Activated CD4-positive, alpha-beta T cell treated with anti-CD3 and anti-CD28 coated beads, Interleukin-2, amount 10 ng/mL, durations not matched to agents 24 days and 14 days (primary cell): ENCODE measurements at regions not wholly inside any gene's neighbourhood (a gene's known extent, or its start where the extent isn't known, plus 50 kb on each side); places are given as distances from the start of the nearest gene placed in this dataset.

Experiments
- DNase-seq: peaks from one replicate; pipeline ENCODE4 v3.0.0; 2022
- H3K27ac Mint-ChIP-seq: one replicate; pipeline ENCODE4 v1.8.0; 2022; ENCODE audit warnings: mild to moderate bottlenecking, mixed read lengths
- H3K27me3 Mint-ChIP-seq: one replicate; pipeline ENCODE4 v1.8.0; 2022; ENCODE audit warnings: mixed read lengths
- H3K36me3 Mint-ChIP-seq: one replicate; pipeline ENCODE4 v1.8.0; 2022; ENCODE audit warnings: low read depth, mild to moderate bottlenecking, mixed read lengths
- H3K4me1 Mint-ChIP-seq: one replicate; pipeline ENCODE4 v1.8.0; 2021; ENCODE audit warnings: mixed read lengths
- H3K4me3 Mint-ChIP-seq: one replicate; pipeline ENCODE4 v1.8.0; 2022; ENCODE audit warnings: mild to moderate bottlenecking, moderate library complexity, mixed read lengths
- H3K9me3 Mint-ChIP-seq: one replicate; pipeline ENCODE4 v1.8.0; 2021; ENCODE audit warnings: mixed read lengths
- intact Hi-C: fragments of 100-400 bp; cut with micrococcal nuclease; formaldehyde crosslinking; loops from one replicate; pipeline ENCODE4 v1.15.1; 2023

DNA sequence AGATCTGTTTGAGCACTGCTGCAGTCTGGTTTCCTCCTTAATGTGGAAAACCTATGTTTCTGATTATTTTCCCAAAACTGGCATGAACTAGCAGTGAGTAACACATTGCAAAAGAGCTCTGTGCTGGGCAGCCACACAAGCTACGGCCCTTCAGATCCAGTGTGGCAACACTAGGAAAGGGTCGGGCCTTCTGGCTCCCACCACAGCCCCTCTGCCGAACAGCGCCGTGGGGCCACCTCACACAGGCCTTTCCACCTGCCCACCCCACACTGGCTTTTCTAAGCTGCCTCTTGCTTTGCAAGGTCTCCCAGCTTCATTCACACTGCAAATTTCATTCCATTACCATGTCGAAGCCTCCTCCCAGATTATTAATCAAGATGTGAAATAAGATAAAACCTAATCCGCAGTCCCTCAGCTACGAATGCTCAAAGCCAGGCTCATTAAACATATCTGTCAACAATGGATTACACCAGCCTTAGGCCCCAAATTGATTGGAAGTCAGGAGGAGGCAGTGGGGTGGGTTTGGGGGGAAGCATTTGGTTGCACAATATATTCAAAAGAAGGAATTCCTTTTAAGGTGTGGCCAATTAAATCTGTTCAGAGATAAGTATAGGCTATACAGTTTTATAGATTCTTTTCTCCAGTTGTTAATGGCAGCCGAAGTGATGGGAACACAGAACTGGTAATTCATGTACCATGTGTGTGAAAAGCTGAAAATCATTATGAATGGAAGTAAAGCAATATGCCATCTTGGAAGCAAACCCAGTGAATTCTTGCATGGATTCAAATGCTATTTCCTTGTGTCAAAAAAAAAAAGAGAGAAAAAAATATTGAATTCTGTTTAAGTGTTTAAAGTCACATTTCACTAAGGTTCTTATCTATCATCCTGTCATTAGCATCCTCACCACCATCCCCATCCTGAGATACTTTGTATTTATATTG is 223.7 kb downstream of the MTERF1 start:
- Mint-ChIP-seq H3K36me3 (no peaks in the 10 kb centered on the region), H3K4me1 (peaks cover 4% of the 10 kb centered on the region), H3K9me3 (no peaks in the 10 kb centered on the region), H3K4me3 (no peak overlapping the region), H3K27me3 (no peaks in the 10 kb centered on the region), H3K27ac (no peak overlapping the region)
- intact Hi-C loops: no loop called here
- no peak for DNase-seq

DNA sequence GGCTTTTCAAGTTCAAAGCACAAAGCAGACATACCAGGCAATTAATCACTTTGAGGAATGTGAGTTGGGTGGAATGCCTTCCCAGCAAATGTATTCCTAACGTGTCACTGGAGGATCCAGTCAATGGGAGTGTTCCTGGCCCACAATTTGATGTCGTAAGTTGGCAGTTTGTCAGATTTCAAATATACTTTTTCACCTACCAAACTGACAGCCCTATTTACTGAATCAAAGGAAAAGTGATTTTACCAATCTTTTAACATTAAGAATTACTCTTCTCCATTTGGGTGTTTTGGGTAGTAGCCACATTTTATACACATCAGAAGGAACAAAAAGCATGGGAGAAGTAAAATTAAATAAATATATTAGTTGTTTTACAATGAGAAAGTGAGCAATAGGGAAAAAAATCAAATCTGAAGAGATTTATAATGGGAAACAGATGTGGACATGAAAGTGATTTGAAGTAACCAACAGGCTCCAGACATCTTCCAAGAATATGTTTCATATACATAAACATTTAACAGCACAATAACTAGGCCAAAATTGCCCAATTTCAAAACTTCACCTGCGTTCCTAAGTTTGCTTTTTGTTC is 222.9 kb downstream of the MTERF1 start:
- no peak overlapping the region for H3K27ac Mint-ChIP-seq
- H3K36me3 Mint-ChIP-seq: no peaks in the 10 kb centered on the region
- H3K27me3 Mint-ChIP-seq: no peaks in the 10 kb centered on the region
- no peak for DNase-seq
- H3K4me1 Mint-ChIP-seq: peaks cover 4% of the 10 kb centered on the region
- H3K4me3 Mint-ChIP-seq: no peak overlapping the region
- intact Hi-C loops: no loop called here
- H3K9me3 Mint-ChIP-seq: no peaks in the 10 kb centered on the region

DNA sequence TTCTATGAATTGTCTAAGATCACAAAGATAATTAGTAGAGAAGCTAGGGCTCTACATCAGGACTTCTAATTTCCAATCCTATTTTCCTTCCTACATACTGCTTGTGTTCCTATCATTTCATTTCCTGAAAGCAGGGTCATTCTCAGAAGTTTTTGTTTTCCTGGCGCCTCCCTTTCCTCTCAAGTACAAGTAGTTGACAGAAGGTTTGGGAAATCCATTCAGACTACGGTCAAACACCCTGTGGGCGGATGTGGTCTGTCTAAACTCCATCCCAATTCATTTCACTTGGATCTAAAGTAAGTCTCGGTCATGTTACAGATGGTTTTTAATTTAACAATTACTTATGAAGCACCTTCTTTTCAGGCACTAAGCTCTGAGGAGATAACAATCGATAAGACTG is 221.4 kb downstream of the MTERF1 start:
- no peaks in the 10 kb centered on the region for H3K27me3 Mint-ChIP-seq
- H3K9me3 Mint-ChIP-seq: no peaks in the 10 kb centered on the region
- H3K4me3 Mint-ChIP-seq: no peak overlapping the region
- peaks cover 4% of the 10 kb centered on the region for H3K4me1 Mint-ChIP-seq
- intact Hi-C loops: no loop called here
- DNase-seq: no peak
- H3K27ac Mint-ChIP-seq: no peak overlapping the region
- H3K36me3 Mint-ChIP-seq: no peaks in the 10 kb centered on the region

DNA sequence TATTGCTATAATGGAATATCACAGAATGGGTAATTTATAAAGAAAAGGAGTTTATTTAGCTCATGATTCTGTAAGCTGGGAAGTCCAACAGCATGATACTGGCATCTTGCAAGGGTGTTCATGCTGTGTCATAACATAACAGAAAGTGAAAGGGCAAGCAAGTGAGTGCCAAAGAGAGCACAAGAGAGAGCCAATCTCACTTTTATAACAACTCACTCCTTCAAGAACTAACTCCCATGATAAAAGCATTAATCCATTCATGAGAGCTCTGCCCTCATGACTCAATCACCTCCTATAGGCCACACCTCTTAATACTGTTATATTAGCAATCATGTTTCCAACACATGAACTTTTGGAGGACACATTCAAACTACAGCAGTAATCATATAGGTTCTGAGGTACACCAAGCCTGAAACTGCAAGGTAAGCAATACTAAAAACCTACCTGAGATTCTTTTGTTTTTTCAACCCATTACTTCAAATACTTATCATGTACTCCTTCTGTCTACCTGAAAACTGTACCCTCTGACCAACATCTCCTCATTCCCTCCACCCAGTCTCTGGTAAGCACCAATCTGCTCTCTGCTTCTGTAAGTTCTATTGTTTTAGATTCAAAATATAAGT is 219.7 kb downstream of the MTERF1 start:
- Mint-ChIP-seq H3K36me3 (no peaks in the 10 kb centered on the region), H3K4me1 (peaks cover 4% of the 10 kb centered on the region), H3K4me3 (no peak overlapping the region), H3K27ac (no peak overlapping the region), H3K27me3 (no peaks in the 10 kb centered on the region), H3K9me3 (no peaks in the 10 kb centered on the region)
- intact Hi-C loops: loop anchor here (10.0 kb wide), 1 partner anchor 46 kb away; no protein-coding TSS in a partner anchor
- no peak for DNase-seq

DNA sequence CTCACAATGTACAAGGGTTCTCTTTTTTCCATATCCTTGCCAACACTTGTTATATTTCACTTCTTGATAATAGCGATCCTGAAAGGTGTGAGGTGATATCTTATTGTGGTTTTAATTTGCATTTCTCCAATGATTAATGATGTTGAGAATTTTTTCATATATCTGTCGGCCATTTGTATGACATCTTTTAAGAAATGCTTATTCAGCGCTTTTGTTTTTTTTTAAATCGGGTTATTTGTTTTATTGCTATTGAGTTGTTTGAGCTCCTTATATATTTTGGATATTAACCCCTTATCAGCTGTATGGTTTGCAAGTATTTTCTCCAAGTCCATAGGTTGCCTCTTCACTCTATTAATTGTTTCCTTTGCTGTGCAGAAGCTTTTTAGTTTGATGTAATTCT is 218.8 kb downstream of the MTERF1 start:
- intact Hi-C loops: loop anchor here (10.0 kb wide), 1 partner anchor 47 kb away; no protein-coding TSS in a partner anchor
- no peaks in the 10 kb centered on the region for H3K36me3 Mint-ChIP-seq
- peaks cover 4% of the 10 kb centered on the region for H3K4me1 Mint-ChIP-seq
- H3K4me3 Mint-ChIP-seq: no peak overlapping the region
- DNase-seq: no peak
- no peaks in the 10 kb centered on the region for H3K27me3 Mint-ChIP-seq
- H3K9me3 Mint-ChIP-seq: no peaks in the 10 kb centered on the region
- no peak overlapping the region for H3K27ac Mint-ChIP-seq

DNA sequence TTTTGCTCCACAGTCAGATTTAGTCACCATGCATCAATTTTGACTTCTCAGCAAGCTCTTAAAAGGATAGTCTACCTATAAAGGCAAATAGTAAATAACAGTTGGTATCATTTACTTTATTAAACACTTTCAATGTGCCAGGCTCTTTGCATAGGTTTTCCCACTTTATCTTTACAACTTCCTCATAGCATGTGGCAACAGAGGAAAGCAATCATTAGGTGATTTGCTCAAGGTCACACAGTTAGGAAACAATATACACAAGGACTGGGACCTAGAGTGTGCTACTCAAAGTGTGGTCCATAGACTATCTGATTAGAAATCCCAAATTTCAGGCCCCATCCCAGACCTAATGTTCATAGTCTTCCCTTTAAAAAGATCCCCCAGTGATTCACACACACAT is 212.3 kb downstream of the MTERF1 start:
- H3K4me1 Mint-ChIP-seq: no peaks in the 10 kb centered on the region
- H3K27ac Mint-ChIP-seq: no peak overlapping the region
- intact Hi-C loops: loop anchor here (10.0 kb wide), 1 partner anchor 53 kb away; no protein-coding TSS in a partner anchor
- H3K9me3 Mint-ChIP-seq: no peaks in the 10 kb centered on the region
- H3K36me3 Mint-ChIP-seq: no peaks in the 10 kb centered on the region
- no peak for DNase-seq
- H3K4me3 Mint-ChIP-seq: no peak overlapping the region
- H3K27me3 Mint-ChIP-seq: no peaks in the 10 kb centered on the region

DNA sequence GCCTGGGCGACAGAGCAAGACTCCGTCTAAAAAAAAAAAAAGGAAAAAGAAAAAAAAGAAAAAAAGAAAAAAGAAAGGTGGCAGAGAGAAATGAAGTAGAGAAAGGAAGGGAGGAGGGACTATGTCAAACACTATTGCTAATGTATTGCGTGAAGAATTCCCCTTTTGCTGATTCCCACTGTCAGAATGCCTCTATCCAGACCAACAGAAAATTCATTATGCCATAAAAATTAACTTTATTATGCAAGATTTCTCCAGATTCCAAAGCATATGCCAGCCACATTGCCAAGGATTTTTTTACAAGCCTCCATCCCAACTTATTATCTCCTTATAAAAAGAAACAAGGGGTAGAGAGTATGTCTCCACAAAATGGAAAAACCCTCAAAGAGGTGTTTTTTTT is 209.3 kb downstream of the MTERF1 start:
- Mint-ChIP-seq H3K9me3 (no peaks in the 10 kb centered on the region), H3K4me3 (no peak overlapping the region), H3K27me3 (no peaks in the 10 kb centered on the region), H3K36me3 (no peaks in the 10 kb centered on the region), H3K27ac (no peak overlapping the region), H3K4me1 (no peaks in the 10 kb centered on the region)
- DNase-seq: no peak
- intact Hi-C loops: no loop called here

DNA sequence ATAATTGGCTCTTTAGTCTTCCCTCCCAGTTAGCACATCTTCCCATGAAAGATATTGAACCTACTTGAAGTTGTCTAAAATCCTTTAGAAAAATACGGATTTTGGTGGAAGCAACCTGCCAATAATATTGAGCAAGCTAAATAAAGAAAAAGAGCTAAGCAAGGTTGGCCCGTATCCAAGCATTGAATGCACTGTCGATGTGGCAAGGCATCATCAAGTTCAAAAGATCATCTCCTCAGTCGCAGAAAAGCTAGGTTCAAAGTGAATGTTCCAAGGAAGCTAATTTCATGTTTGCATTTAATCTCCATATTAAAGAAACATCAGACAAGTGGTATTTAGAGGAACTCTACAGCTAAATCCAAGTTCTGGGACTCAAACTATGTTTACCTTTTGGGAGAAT is 206.0 kb downstream of the MTERF1 start:
- Mint-ChIP-seq H3K9me3 (peaks cover 6% of the 10 kb centered on the region), H3K27me3 (no peaks in the 10 kb centered on the region), H3K4me3 (no peak overlapping the region), H3K27ac (no peak overlapping the region), H3K36me3 (no peaks in the 10 kb centered on the region), H3K4me1 (no peaks in the 10 kb centered on the region)
- DNase-seq: no peak
- intact Hi-C loops: no loop called here

DNA sequence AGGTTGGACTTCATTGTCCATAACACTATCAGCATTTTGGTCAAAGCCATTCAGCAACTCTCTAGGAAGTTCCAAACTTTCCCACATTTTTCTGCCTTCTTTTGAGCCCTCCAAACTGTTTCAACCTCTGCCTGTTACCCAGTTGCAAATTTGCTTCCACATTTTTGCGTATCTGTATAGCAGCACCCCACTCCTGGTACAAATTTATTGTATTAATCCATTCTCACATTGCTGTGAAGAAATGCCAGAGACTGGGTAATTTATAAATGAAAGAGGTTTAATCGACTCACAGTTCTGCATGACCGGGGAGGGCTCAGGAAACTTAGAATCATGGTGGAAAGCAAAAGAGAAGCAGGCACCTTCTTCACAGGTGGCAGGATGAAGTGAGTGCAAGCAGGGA is 198.8 kb downstream of the MTERF1 start:
- intact Hi-C loops: no loop called here
- no peaks in the 10 kb centered on the region for H3K36me3 Mint-ChIP-seq
- peaks cover 15% of the 10 kb centered on the region for H3K9me3 Mint-ChIP-seq
- H3K4me3 Mint-ChIP-seq: no peak overlapping the region
- H3K4me1 Mint-ChIP-seq: no peaks in the 10 kb centered on the region
- no peak for DNase-seq
- no peak overlapping the region for H3K27ac Mint-ChIP-seq
- no peaks in the 10 kb centered on the region for H3K27me3 Mint-ChIP-seq

DNA sequence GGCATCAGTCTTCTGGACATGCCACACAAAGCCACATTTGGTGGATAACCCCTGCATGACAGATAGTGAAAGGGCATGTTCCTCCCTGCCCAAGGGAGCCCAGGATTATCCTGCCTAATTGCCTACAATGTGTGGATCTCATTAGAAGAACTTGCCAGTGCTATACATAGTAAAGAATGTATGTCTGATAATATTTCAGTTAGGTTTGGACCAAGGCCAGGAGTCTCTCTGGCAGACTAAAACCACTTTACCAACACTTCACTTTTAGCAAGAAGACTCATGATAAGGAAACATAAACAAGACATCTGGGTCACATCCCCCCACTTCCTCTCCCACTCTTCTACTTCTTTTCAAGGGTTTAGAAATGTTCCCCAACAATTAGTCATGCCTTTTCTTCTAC is 196.7 kb downstream of the MTERF1 start:
- no peak for DNase-seq
- H3K27ac Mint-ChIP-seq: no peak overlapping the region
- no peaks in the 10 kb centered on the region for H3K4me1 Mint-ChIP-seq

DNA sequence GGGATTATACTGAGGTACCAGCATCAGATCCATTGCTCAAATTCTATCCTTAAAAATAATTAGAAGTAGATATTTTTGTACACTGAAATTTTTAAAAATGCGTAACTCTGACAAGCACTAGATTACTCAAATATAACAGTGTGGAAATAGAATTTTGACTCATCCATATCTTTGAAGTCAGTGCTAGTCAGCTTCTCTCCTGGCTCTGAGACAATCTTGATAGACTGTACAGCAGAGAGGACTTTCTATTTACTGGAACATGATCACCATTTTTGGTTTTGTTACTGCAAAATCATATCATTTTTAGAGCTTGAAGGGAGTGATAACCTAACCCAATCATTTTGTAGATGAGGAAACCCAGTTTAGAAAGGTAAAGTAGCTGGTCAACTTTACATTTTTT is 195.0 kb downstream of the MTERF1 start:
- Mint-ChIP-seq H3K4me3 (no peak overlapping the region), H3K27me3 (no peaks in the 10 kb centered on the region), H3K9me3 (peaks cover 6% of the 10 kb centered on the region), H3K27ac (no peak overlapping the region), H3K4me1 (no peaks in the 10 kb centered on the region), H3K36me3 (no peaks in the 10 kb centered on the region)
- intact Hi-C loops: no loop called here
- no peak for DNase-seq

More for the DNA sequence above, 196.7 kb downstream of the MTERF1 start:
- no peak overlapping the region for H3K4me3 Mint-ChIP-seq
- peaks cover 15% of the 10 kb centered on the region for H3K9me3 Mint-ChIP-seq
- H3K27me3 Mint-ChIP-seq: no peaks in the 10 kb centered on the region
- H3K36me3 Mint-ChIP-seq: no peaks in the 10 kb centered on the region
- intact Hi-C loops: no loop called here

DNA sequence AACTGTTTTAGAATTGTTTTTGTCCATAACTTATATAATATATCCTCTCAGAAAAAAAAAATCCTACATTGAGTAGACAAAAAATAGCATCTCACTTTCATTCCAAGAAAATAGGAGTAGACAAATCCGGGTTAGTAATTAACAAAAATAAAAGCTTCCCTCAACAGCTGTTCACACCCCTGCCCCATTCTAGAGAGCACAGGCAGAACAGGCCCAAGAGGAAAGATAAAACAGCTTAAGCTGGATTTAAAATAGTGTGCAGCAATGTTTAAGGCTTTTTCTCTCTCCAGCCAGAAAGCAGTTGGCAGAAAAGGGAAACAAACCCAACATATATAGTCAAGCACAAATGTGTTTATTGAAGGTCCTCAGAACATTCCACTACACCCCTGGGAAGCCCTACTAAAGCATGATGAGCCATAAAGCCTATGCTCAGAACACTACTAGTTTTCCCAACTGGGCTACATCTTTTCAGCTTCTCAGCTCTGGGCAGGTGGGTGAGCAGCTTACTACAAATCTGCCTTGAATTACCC is 189.9 kb downstream of the MTERF1 start:
- no peak for DNase-seq
- Mint-ChIP-seq H3K36me3 (no peaks in the 10 kb centered on the region), H3K27ac (no peak overlapping the region), H3K27me3 (no peaks in the 10 kb centered on the region), H3K4me1 (no peaks in the 10 kb centered on the region), H3K9me3 (no peaks in the 10 kb centered on the region), H3K4me3 (no peak overlapping the region)
- intact Hi-C loops: no loop called here

DNA sequence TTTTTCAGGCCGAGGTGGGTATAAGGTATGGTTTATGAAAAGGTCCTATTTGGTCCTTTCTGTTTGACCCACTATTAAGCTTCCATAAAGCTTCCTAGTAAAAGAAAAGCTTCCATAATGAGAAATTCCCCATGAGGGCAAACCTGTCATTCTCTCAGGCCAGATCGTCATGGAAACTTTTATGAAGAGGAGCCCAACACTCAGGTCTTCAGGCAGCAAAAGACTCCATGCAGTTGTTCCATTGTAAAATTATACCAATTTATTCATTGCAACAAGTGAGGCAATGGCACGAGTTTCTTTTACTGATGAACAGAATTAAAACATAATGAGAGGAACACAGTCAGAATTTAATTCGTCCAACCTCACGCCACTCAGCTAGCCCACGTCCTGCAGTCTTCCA is 188.6 kb downstream of the MTERF1 start:
- Mint-ChIP-seq H3K9me3 (no peaks in the 10 kb centered on the region), H3K4me1 (no peaks in the 10 kb centered on the region), H3K36me3 (no peaks in the 10 kb centered on the region), H3K27me3 (no peaks in the 10 kb centered on the region), H3K27ac (no peak overlapping the region), H3K4me3 (no peak overlapping the region)
- intact Hi-C loops: no loop called here
- DNase-seq: no peak

DNA sequence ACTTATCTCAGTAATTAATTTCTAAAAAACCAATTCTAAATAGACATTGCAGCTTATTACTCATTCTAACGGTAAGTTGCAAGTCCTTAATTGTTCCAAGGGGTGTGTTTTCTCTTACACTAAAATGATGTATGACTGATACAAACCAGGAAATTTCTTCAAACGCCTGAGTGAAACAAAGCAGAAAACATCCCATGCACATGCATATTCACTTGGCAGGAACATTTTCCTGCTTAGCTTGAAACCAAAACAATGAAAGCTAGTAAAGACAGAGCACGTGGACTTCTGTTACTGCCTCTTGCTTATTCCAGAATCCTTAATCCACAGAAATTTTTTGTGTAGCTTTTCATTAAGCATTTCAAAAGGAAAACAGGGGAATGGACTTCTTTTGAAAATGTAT is 187.7 kb downstream of the MTERF1 start:
- intact Hi-C loops: no loop called here

More for the DNA sequence above, 187.7 kb downstream of the MTERF1 start:
- no peak overlapping the region for H3K27ac Mint-ChIP-seq
- no peaks in the 10 kb centered on the region for H3K27me3 Mint-ChIP-seq
- H3K4me3 Mint-ChIP-seq: no peak overlapping the region
- H3K9me3 Mint-ChIP-seq: no peaks in the 10 kb centered on the region
- no peaks in the 10 kb centered on the region for H3K4me1 Mint-ChIP-seq
- no peaks in the 10 kb centered on the region for H3K36me3 Mint-ChIP-seq
- DNase-seq: no peak
